Endothelial cell of umbilical vein (primary cell): ENCODE measurements at regions not wholly inside any gene's neighbourhood (a gene's known extent, or its start where the extent isn't known, plus 50 kb on each side); places are given as distances from the start of the nearest gene placed in this dataset.

Experiments used
- BruUV-seq: library from RNA; stranded (reverse); fragments of 400-500 nt; replicated peaks from 2 replicates; lab custom pipeline; 2021; lab: Mats Ljungman, UMichigan
- CTCF ChIA-PET: fragments of 300-600, 350-600 bp; sonication (Branson Sonifier 250); formaldehyde crosslinking; loops from one replicate; lab custom pipeline; 2021; ENCODE audit warnings: antibody characterized with exemption, inconsistent platforms; lab: Charles Lee
- POLR2A ChIA-PET: fragments of 300-600, 350-600 bp; sonication (Branson Sonifier 250); formaldehyde crosslinking; loops from one replicate; lab custom pipeline; 2021; ENCODE audit warnings: antibody characterized with exemption, inconsistent platforms; lab: Charles Lee
- DNase-seq: peaks from one replicate; pipeline ENCODE4 v3.0.0-alpha.2; 2011; ENCODE audit warnings: low read depth, low spot score
- FAIRE-seq: peaks from 2 replicates; lab custom pipeline; 2011; peaks lifted over from hg19 to GRCh38; lab: Jason Lieb, UNC
- H2AFZ ChIP-seq: 2 replicates; pipeline ENCODE4 v1.6.0; 2012; ENCODE audit warnings: low read depth, low read length, control low read depth, inconsistent platforms
- H3K27ac ChIP-seq: 2 replicates; pipeline ENCODE4 v1.5.1; 2011; ENCODE audit warnings: low read depth, mild to moderate bottlenecking, control low read depth, low read length, moderate library complexity; ENCODE audit not compliant: insufficient read depth
- H3K27me3 ChIP-seq, 2 experiments: 2 replicates each; pipeline versions ENCODE4 v1.6.0 to v1.6.1; 2011; ENCODE audit warnings: low read length in 2 of 2, mixed read lengths in 1 of 2; ENCODE audit not compliant: control insufficient read depth in 2 of 2, insufficient read depth in 2 of 2
- H3K36me3 ChIP-seq, 2 experiments: 2 replicates in 1 of 2; 3 replicates in 1 of 2; pipeline ENCODE4 v1.5.1; 2011; ENCODE audit warnings: low read length in 2 of 2, mild to moderate bottlenecking in 1 of 2, moderate library complexity in 1 of 2; ENCODE audit not compliant: control insufficient read depth in 2 of 2, insufficient read depth in 2 of 2; ENCODE audit errors: extremely low read depth in 1 of 2
- H3K4me1 ChIP-seq: 3 replicates; pipeline ENCODE4 v1.5.1; 2011; ENCODE audit warnings: mild to moderate bottlenecking, low read length; ENCODE audit not compliant: control insufficient read depth, insufficient read depth; ENCODE audit errors: extremely low read depth
- H3K4me2 ChIP-seq: 2 replicates; pipeline ENCODE4 v1.6.1; 2011; ENCODE audit warnings: low read length, control low read depth, mixed read lengths; ENCODE audit not compliant: insufficient read depth
- H3K4me3 ChIP-seq, 3 experiments: fragments of 200-600 bp in 1 of 3; sonication (generic), shearing (Covaris generic) in 1 of 3; replicated peaks in 1 of 3; 2 replicates each; pipeline ENCODE4 v1.5.1; 2011 to 2016; ENCODE audit warnings: control low read depth in 3 of 3, low read length in 3 of 3, mild to moderate bottlenecking in 2 of 3, inconsistent platforms in 1 of 3, low read depth in 1 of 3, moderate library complexity in 1 of 3; ENCODE audit not compliant: insufficient read depth in 1 of 3
- H3K79me2 ChIP-seq: 2 replicates; pipeline ENCODE4 v1.6.0; 2012; ENCODE audit warnings: low read length, inconsistent platforms; ENCODE audit not compliant: control insufficient read depth, insufficient read depth
- H3K9ac ChIP-seq: replicated peaks from 2 replicates; pipeline ENCODE3; 2011; ENCODE audit warnings: low read length, control low read depth; ENCODE audit not compliant: insufficient read depth; ENCODE audit errors: extremely low read depth
- H3K9me1 ChIP-seq: replicated peaks from 3 replicates; pipeline ENCODE4 v1.6.0; 2011; ENCODE audit warnings: mild to moderate bottlenecking, low read length; ENCODE audit not compliant: control insufficient read depth, insufficient read depth; ENCODE audit errors: extremely low read depth
- H3K9me3 ChIP-seq: replicated peaks from 2 replicates; pipeline ENCODE4 v1.5.1; 2012; ENCODE audit warnings: low read length, inconsistent platforms; ENCODE audit not compliant: control insufficient read depth, insufficient read depth
- H4K20me1 ChIP-seq: replicated peaks from 2 replicates; pipeline ENCODE3; 2011; ENCODE audit warnings: mild to moderate bottlenecking, low read length; ENCODE audit not compliant: control insufficient read depth, insufficient read depth; ENCODE audit errors: extremely low read depth
- EZH2 ChIP-seq: IDR thresholded peaks from 2 replicates; pipeline ENCODE4 v1.6.1; 2012; ENCODE audit warnings: borderline replicate concordance, low read depth, mild to moderate bottlenecking, moderate library complexity, low read length, inconsistent platforms; ENCODE audit not compliant: severe bottlenecking
- FOS ChIP-seq: IDR thresholded peaks from 2 replicates; pipeline ENCODE4 v1.6.1; 2011; ENCODE audit warnings: mild to moderate bottlenecking, low read length, moderate library complexity, borderline replicate concordance; ENCODE audit not compliant: insufficient read depth
- GATA2 ChIP-seq: IDR thresholded peaks from 2 replicates; pipeline ENCODE4 v1.7.0; 2011; ENCODE audit warnings: low read depth, mild to moderate bottlenecking, moderate library complexity, mixed read lengths, low read length; ENCODE audit not compliant: insufficient read length, insufficient read depth
- JUN ChIP-seq: IDR thresholded peaks from 2 replicates; pipeline ENCODE4 v1.6.1; 2011; ENCODE audit warnings: borderline replicate concordance, low read depth; ENCODE audit not compliant: insufficient read length, insufficient read depth
- MYC ChIP-seq: IDR thresholded peaks from one replicate; pipeline ENCODE4 v1.6.1; 2011; ENCODE audit warnings: mild to moderate bottlenecking, low read depth, low read length
- POLR2A ChIP-seq: IDR thresholded peaks from 2 replicates; pipeline ENCODE4 v1.6.1; 2012; ENCODE audit warnings: low read depth, mild to moderate bottlenecking, control low read depth, low read length
- POLR2AphosphoS5 ChIP-seq: IDR thresholded peaks from 2 replicates; pipeline ENCODE4 v1.6.1; 2012; ENCODE audit warnings: low read depth, mild to moderate bottlenecking, control low read depth, low read length, moderate library complexity; ENCODE audit not compliant: insufficient read depth
- dilution Hi-C: fragments of 300-500 bp; cut with MboI; formaldehyde crosslinking; loops from one replicate; pipeline ENCODE4 v1.15.0; 2019; ENCODE audit warnings: low sequenced_read_pairs; ENCODE audit not compliant: extremely low pct_ligation_motif_present
- intact Hi-C: fragments of 100-400 bp; cut with micrococcal nuclease; formaldehyde crosslinking; loops from one replicate; pipeline ENCODE4 v1.10.0; 2022
- TF ChIP-seq, protein P1 (sequence below), 2 donors: IDR thresholded peaks; 1 replicate in 1 of 2; 2 replicates in 1 of 2; pipeline ENCODE4 v1.5.1; 2011; ENCODE audit warnings: low read length in 2 of 2, mild to moderate bottlenecking in 2 of 2, moderate library complexity in 2 of 2, control low read depth in 1 of 2, inconsistent platforms in 1 of 2, low read depth in 1 of 2; ENCODE audit not compliant: insufficient read depth in 1 of 2; ENCODE audit errors: extremely low read depth in 1 of 2
- TF ChIP-seq, protein P2 (sequence below): IDR thresholded peaks from 2 replicates; pipeline ENCODE4 v1.6.1; 2011; ENCODE audit not compliant: insufficient read depth, insufficient read length

DNA sequence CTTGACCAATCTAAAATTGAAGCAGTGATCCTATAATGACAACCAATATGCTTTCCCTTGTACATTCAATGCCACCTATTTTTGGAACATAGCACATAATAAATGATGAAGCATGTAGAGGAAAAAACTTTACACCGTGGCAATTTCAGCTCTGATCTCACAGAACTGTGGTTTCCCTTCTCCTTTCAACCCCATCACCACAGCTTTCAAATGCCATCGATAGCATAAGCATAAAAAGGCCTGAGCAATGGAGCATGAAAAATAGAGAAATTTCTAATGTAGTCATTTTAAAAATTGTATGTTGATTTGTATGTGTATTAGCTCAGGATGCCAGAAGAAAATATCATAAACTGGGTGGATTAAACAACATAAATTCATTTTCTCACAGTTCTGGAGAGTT is 406.0 kb upstream of the TMCO5A start:
- no TSS peak for BruUV-seq
- TF ChIP-seq EZH2, result no peak
- TF ChIP-seq, protein P1, sequence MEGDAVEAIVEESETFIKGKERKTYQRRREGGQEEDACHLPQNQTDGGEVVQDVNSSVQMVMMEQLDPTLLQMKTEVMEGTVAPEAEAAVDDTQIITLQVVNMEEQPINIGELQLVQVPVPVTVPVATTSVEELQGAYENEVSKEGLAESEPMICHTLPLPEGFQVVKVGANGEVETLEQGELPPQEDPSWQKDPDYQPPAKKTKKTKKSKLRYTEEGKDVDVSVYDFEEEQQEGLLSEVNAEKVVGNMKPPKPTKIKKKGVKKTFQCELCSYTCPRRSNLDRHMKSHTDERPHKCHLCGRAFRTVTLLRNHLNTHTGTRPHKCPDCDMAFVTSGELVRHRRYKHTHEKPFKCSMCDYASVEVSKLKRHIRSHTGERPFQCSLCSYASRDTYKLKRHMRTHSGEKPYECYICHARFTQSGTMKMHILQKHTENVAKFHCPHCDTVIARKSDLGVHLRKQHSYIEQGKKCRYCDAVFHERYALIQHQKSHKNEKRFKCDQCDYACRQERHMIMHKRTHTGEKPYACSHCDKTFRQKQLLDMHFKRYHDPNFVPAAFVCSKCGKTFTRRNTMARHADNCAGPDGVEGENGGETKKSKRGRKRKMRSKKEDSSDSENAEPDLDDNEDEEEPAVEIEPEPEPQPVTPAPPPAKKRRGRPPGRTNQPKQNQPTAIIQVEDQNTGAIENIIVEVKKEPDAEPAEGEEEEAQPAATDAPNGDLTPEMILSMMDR (IDR thresholded peaks at IDR 0.05; ENCODE audit: extremely low read depth in 1 of 2, insufficient read depth in 1 of 2, low read depth in 1 of 2, low read length in 2 of 2), result no peak
- TF ChIP-seq, protein P2, sequence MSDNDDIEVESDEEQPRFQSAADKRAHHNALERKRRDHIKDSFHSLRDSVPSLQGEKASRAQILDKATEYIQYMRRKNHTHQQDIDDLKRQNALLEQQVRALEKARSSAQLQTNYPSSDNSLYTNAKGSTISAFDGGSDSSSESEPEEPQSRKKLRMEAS, result no peak

DNA sequence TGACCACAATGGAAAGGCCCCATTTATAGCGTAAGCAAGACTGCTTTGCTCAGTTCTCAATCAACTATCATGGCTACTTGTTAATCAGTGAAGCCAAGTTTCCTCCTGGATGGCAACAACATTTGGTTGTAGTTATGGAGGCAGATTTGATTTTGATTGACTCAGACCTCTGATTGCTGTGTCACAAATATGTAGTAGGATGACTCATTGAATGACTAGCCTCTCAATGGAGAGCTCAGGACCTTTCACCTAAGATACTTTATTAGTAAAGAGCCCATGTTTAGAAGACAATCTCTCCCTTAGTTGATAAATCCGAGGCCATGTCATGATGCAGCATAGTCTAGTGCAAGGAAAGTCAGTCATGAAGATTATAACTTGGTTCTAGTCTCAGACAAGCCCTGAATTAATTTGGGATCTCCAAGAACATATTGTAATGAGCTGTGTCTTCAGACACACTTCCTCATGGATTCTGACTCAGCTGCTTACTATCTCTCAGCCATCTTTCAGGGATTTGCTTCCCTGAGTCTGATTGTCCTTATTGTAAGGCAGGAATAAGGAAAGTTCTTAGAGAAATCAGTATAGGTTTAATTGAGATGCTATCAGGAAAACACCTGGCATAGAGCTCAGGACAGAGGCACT is 397.4 kb upstream of the TMCO5A start:
- H3K79me2 ChIP-seq, result no peaks in the 10 kb centered on the region
- FAIRE-seq, result no peak
- dilution Hi-C loops (no loop called here), intact Hi-C loops (no loop called here)
- no peak overlapping the region for H3K4me2 ChIP-seq
- no peak overlapping the region for H3K9ac ChIP-seq
- no peaks in the 10 kb centered on the region for H3K9me1 ChIP-seq
- ChIA-PET POLR2A (no interaction called here), CTCF (interaction anchor here (0.6 to 1.6 kb wide), 2 partner anchors 24 to 343 kb away, joined by 3 read pairs; no protein-coding TSS in a partner anchor)
- H3K4me3 ChIP-seq, result no peak overlapping the region
- no peaks in the 10 kb centered on the region for H3K4me1 ChIP-seq
- H2AFZ ChIP-seq, result no peak overlapping the region
- DNase-seq, result no peak
- H3K9me3 ChIP-seq, result no peaks in the 10 kb centered on the region
- no peak overlapping the region for H3K27ac ChIP-seq
- TF ChIP-seq FOS (no peak), JUN (no peak), POLR2A (no peak), POLR2AphosphoS5 (no peak), MYC (no peak), GATA2 (no peak), EZH2 (no peak)
- TF ChIP-seq, protein P1 (IDR thresholded peaks at IDR 0.05; ENCODE audit: extremely low read depth in 1 of 2, insufficient read depth in 1 of 2, low read depth in 1 of 2, low read length in 2 of 2), result no peak
- TF ChIP-seq, protein P2, result no peak
- H4K20me1 ChIP-seq, result no peaks in the 10 kb centered on the region
- no peaks in the 10 kb centered on the region for H3K27me3 ChIP-seq
- H3K36me3 ChIP-seq, result no peaks in the 10 kb centered on the region
- no TSS peak for BruUV-seq

More for the DNA sequence above, 406.0 kb upstream of the TMCO5A start:
- intact Hi-C loops, result no loop called here
- no peak overlapping the region for H3K4me2 ChIP-seq
- no peaks in the 10 kb centered on the region for H4K20me1 ChIP-seq
- ChIA-PET CTCF (no interaction called here), POLR2A (no interaction called here)
- H3K27ac ChIP-seq, result no peak overlapping the region
- no peak for DNase-seq
- no peaks in the 10 kb centered on the region for H3K36me3 ChIP-seq
- no peak overlapping the region for H3K4me3 ChIP-seq
- H3K9me3 ChIP-seq, result no peaks in the 10 kb centered on the region
- no peak for FAIRE-seq
- no peak overlapping the region for H2AFZ ChIP-seq
- no peaks in the 10 kb centered on the region for H3K9me1 ChIP-seq
- H3K79me2 ChIP-seq, result no peaks in the 10 kb centered on the region
- H3K27me3 ChIP-seq, result no peaks in the 10 kb centered on the region
- no peaks in the 10 kb centered on the region for H3K4me1 ChIP-seq
- H3K9ac ChIP-seq, result no peak overlapping the region
- dilution Hi-C loops, result no loop called here
